ENCODE measurements at regions not wholly inside any gene's neighbourhood (a gene's known extent, or its start where the extent isn't known, plus 50 kb on each side); places are given as distances from the start of the nearest gene placed in this dataset.

- TF ChIP-seq POLR2A (IDR thresholded peaks at IDR 0.05): no peak
- TF ChIP-seq CTCF (IDR thresholded peaks at IDR 0.05): no peak
Measured at GRCh38 chr5:164217464-164217863, 712.0 kb downstream of the MAT2B start.

All from thyroid gland (tissue), 4 donors.